SH-SY5Y (cell line): ENCODE measurements at regions not wholly inside any gene's neighbourhood (a gene's known extent, or its start where the extent isn't known, plus 50 kb on each side); places are given as distances from the start of the nearest gene placed in this dataset.

Source experiments
- GATA2 ChIP-seq: IDR thresholded peaks from 2 replicates; pipeline ENCODE4 v1.6.1; 2011; ENCODE audit warnings: mild to moderate bottlenecking, low read depth, low read length
- GATA3 ChIP-seq: IDR thresholded peaks from 2 replicates; pipeline ENCODE4 v1.6.1; 2011; ENCODE audit warnings: low read depth, mild to moderate bottlenecking, low read length, moderate library complexity

DNA sequence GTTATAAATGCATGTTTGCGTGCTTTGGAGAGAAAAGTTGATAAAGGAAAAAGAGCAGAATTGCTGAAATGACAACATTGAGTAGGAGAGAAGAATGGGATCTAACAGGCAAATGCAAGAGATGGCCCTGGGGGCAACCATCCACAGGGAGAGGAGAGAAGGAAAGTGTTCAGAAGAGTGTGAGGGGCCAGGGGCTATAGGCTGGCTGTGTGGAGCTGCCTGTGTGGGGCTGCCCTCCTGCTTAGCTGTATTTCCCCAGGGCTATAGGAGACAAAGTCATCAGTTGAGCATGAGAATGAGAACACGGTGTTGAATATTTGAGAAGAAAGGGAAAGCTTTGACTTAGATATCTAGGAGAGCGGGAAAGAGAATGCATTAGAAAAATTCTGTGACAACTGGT lies 572.0 kb downstream of the SOX11 start:
- no peak for TF ChIP-seq GATA2
- no peak for TF ChIP-seq GATA3
